GM19023 (cell line): ENCODE measurements at regions not wholly inside any gene's neighbourhood (a gene's known extent, or its start where the extent isn't known, plus 50 kb on each side); places are given as distances from the start of the nearest gene placed in this dataset.

ENCODE experiments used
- ATAC-seq: cut with Tn5 transposase; IDR thresholded peaks from one replicate; pipeline ENCODE4 v1.9.1; 2021; ENCODE audit warnings: mild to moderate bottlenecking, moderate library complexity; ENCODE audit not compliant: unreplicated experiment

DNA sequence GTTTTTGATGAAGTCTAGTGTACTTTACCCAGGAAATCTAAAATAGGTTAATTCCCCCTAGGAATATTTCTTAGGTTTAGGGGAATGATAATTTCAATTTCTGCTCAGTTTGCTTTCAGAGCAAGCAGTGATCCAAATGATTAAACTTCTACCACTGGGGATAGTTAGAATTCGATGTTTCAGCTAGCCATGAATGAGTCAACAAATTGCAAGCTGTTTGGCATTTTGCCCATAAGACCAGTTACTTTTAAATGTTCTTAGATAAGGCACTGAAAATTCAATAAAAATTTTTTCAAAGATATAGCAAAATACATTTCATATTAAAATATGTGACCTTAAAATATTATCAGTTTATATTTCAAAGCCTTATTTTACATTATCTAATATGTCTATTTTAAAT, 993.6 kb downstream of the ARAP2 start:
- no peak for ATAC-seq

DNA sequence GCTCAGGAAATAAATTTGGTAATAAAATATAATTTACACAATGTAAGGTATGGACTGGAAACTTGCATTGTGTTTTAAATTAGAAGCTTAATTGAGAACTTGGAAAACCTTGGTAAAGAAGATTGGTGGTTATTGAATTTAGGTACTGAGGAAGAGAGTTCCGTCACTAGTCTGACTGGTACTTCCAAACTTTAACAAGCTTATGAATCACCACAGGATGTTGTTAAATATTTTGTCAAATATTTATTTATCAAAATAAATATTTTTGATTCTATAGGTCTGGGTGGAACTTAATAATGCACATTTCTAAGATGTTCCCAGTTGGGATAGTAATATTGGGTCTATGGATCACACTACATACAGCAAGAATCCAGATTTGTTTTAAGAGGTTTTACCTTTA, 992.2 kb downstream of the ARAP2 start:
- no peak for ATAC-seq

DNA sequence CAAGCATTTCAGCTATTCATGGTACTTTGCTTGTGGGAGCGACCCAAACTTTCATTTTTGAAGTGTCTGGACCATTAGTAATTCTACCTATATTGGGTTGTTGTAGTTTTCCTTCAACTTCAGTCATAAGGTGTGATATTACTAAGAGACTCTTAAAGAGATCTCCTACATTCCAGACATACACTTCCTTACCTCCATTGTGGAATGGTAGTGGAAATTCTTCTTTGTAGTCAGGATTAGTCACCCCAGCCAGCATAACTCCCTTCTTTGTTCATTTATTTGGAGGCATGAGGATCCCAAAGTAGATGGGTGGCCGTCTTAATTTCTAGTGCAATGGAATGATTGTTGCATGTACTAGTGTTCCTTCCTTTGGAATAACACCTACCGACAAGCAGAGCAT, 991.4 kb downstream of the ARAP2 start:
- no peak for ATAC-seq

DNA sequence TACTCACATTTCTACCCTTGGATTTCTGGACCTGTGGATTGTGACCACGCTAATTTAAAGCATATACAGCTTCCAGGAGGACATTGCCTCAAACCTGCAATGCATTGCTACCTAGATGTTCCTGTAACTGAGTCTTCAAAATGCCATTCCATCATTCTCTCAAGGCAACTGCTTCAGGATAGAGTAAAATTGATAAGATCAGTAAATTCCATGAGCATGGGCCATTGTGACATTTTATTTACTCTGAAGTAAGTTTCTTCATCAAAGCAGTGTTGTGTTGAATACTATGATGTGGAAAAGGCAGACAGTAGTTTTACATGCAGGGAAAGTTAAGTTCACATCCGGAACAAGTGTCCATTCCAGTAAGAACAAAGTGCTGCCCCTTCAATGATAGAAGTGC, 991.0 kb downstream of the ARAP2 start:
- ATAC-seq: no peak

- ATAC-seq: no peak
These were observed 957.9 kb downstream of the ARAP2 start for GRCh38 chr4:35286434-35286833.

- no peak for ATAC-seq
These were observed 943.1 kb downstream of the ARAP2 start for GRCh38 chr4:35300996-35301774.

- no peak for ATAC-seq
These were observed 928.9 kb downstream of the ARAP2 start for GRCh38 chr4:35315419-35315818.

DNA sequence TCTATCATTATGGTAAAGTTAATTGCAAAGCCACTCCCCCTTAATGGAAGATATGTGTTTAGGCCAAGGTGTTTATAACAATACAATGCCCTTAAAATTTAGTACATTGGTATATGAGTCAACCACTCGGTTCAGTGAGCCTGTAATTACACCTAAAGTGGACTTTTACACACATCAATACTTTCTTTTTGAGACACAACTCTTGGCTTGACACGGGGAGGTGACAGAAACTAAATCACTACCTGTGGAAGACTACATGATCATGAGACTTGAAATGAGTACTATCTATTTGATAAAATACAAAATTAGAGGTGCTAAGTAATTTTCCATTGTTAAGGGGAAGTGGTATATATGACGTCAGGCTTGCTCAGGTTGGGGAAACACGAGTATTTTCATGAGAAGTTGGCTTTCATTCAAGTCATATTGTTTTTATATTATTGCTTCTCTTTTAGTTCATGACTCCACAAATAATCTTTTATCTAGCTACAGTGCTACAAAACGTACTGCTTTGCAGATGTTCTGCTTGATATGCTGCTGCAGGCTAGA, 918.3 kb downstream of the ARAP2 start:
- no peak for ATAC-seq

GRCh38 chr4:35342833-35343232, 901.5 kb downstream of the ARAP2 start:
- no peak for ATAC-seq

DNA sequence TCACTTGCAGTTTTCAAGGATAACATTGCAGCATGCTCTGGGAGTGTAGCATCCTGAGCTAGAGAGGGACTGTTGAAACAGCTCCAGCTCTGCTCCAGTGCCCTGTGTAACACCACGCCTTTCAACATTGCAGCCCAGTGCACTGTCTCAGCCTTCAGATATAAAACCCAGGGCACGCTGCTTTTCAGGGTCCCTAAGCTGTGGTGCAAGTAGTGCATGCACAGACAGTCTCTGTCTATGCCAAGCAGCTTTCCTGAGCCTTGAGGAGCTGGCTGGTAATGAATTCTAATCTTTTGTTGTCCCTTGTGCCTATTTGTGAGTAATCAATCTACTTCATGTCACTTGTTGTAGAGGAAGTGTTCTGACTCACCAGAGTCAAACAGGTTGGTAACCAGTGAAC, 897.0 kb downstream of the ARAP2 start:
- no peak for ATAC-seq

- ATAC-seq: no peak
These were observed 886.2 kb downstream of the ARAP2 start for GRCh38 chr4:35358001-35358584.

DNA sequence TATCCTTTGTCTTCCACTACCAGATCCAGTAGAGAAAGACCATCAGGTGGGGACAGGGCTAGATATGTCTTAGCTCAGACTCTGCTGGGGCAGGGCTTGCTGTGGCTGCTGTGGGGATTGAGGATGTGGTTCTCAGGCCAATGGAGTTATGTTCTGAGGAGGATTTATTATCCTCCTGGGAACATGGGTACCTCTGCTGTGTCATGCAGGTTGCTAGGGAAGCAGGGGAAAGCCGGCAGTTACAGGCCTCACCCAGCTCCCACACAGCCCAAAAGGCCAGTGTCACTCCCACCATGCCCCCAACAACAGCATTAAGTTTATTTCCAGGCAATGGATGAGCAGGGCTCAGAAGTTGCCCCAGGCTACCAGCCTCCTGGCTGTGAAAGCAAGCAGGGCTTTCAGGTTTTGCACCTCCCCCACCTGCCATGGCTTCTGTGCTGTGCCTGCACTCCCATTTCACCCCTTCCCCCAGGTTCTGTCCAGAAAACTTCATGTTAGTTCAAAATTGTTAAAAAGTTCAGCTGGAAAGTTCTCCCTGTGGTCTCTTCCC, 879.9 kb downstream of the ARAP2 start:
- ATAC-seq: no peak

GRCh38 chr4:35365186-35365585, 879.1 kb downstream of the ARAP2 start:
- ATAC-seq: no peak

- no peak for ATAC-seq
These were observed 844.4 kb downstream of the ARAP2 start for GRCh38 chr4:35399912-35400311.

DNA sequence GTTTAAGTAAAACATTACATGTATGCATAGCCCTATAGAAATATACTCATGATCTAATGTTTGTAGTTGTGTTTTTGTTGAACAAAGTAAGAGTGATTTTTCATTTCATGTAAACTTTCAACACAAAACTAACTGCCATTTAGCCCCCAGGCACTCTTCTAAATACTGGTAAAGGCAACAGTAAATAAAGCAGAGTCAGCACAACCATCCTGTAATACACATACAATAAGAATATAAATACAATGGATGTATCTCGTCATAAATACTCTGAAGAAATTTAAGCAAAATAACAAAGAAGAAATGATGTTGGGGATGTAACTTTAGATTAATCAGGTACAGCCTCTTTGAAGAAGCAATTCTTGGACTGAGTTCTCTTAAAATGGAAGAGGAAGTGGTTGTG, 821.2 kb downstream of the ARAP2 start:
- no peak for ATAC-seq

DNA sequence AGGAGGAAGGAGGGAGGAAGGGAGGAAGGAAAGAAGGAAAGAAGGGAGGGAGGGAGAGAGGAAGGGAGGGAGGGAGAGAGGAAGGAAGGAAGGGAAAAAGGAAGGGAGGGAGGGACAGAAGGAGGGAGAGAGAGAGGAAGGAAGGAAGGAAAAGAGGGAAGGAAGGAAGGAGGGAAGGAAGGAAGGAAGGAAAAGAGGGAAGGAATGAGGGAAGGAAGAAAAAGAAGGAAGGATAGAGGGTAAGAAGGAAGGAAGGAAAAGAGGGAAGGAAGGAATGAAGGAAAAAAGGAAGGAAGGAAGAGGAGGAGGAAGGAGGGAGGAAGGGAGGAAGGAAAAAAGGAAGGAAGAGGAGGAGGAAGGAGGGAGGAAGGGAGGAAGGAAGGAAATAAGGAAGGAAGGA, 796.8 kb downstream of the ARAP2 start:
- ATAC-seq: no peak

DNA sequence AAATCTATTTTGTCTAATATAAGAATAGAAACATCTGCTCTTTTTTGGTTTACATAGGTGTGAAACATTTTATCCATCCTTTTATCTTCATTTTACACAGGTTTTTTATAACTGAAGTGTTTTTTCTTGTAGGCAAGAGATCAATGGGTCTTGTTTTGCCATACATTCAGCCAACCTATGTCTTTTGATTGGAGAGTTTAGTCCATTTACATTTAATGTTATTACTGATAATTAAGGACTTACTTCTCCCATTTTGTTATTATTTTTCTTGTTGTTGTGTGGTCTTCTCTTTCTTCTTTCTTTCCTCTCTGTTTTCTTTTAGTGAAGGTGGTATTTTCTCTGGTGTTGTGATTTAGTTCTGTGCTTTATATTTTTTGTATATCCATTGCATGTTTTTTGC, 785.3 kb downstream of the ARAP2 start:
- no peak for ATAC-seq

GRCh38 chr4:35461931-35462659, 782.2 kb downstream of the ARAP2 start:
- ATAC-seq: no peak

DNA sequence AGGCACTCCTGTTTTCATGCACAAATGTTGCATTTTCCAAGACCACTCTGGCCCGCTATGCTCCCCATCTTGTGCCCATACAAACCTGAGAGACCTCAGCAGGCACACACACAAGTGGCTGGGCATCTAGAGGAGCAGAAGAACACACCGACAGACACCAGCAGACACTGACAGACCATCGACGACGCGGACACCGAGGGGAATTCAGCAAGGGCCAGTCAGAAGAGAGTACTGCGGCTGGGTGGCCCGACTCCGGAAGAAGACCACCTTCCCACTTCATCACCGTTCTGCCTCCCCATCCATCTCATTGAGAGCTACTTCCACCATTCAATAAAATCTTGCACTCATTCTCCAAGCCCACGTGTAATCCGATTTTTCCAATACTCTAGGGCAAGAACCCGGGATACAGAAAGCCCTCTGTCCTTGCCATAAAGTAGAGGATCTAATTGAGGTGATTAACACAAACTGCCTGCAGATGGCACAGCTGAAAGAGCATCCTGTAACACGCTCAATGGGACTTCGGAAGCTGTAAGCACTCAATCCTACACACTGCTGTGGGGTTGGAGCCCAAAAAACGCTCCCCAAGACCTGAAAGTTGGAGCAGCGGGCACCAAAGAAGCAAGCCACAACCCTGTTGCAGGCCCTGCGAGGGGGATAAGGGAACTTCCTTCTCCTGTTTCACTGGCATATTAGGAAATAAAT, 780.9 kb downstream of the ARAP2 start:
- no peak for ATAC-seq

- ATAC-seq: no peak
These were observed 779.3 kb downstream of the ARAP2 start for GRCh38 chr4:35464964-35465528.

DNA sequence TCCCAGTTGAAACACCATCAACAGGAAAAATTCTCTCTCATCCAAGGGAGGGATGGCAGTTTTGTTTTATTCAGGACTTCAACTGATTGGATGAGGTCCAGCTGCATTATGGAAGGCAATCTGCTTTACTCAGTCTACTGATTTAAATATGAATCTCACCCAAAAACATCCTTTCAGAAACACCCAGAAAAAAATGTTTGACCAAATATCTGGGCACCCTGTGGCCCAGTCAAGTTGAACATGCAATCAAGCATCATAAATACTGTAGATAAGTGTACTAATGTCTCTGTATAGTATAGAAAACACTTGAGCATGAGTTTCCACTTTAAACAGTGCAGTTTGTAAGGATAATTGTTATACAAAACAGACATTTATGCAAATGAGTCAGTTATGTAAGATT, 753.2 kb downstream of the ARAP2 start:
- ATAC-seq: no peak
